Omental fat pad (tissue), 3 donors: ENCODE measurements at regions not wholly inside any gene's neighbourhood (a gene's known extent, or its start where the extent isn't known, plus 50 kb on each side); places are given as distances from the start of the nearest gene placed in this dataset.

Experiments
- ATAC-seq: fragments of 150-250 bp; one replicate; pipeline ENCODE4 v1.9.1; 2016; ENCODE audit warnings: mild to moderate bottlenecking, moderate library complexity; ENCODE audit not compliant: low FRiP score
- DNase-seq: peaks from one replicate; pipeline ENCODE4 v3.0.0-alpha.2; 2019; ENCODE audit warnings: low spot score
- CTCF ChIP-seq, 3 donors: fragments of 450-650 bp; IDR thresholded peaks; one replicate each; pipeline ENCODE4 v1.5.1; 2016 to 2017; ENCODE audit warnings: antibody characterized with exemption in 3 of 3, mild to moderate bottlenecking in 3 of 3, moderate library complexity in 2 of 3

GRCh38 chr2:107091163-107091864 lies 205.3 kb upstream of the ST6GAL2 start:
- ATAC-seq (peak; percentile 48), DNase-seq (no peak)
- TF ChIP-seq CTCF (IDR thresholded peaks at IDR 0.05), result no peak

DNA sequence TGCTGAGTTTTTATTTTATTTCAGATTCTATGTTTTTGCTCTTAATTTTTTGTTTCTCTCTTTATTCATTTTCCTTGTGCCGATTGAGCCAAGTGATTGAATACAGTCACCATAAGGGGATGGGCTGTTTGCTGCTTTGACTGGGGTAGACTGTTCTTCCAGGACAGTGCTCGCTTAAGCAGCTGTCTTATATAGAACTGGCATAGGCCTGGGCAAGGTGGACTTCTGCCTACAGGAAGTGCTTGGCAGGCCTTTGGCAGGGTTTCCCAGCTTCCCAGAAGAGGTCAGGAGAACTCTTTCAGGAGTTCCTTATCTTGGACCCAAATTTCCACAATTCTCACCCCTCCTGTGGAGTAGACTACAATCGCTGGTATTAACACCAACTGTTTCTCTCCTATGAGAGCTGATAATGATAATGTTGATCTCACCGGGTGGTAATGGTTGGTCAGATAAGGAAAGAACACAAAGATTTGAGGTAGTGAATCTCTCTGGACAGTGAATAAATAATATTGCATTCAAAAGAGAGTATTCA lies 207.5 kb upstream of the ST6GAL2 start:
- no peak for TF ChIP-seq CTCF (IDR thresholded peaks at IDR 0.05)
- ATAC-seq, result no peak
- DNase-seq, result no peak

DNA sequence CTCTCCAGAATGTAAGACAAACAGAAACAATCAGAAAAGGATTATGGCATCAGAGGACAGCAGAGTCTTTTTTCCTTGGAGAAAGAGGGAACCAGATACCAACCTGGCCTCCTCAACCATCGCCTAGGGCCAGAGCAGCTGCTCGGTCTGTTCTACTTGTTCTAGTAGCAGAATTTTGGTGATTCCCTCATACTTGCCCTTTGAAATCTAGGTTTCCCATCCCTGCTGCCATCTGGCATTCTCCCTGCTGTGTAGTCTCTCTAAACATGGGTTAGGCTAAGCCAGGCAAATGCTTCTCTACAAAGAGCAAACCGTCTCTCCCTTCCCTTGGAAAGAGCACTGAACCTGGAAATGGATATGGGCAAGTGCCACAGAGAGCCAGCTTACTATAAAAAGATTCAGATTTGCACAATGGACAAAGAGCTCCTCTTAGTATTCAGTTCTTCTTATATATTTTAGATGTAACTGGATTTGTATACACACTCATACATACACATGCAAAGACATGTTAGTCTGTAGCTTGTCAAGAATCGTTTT lies 208.6 kb upstream of the ST6GAL2 start:
- ATAC-seq, result no peak

GRCh38 chr2:107102176-107102575 lies 216.2 kb upstream of the ST6GAL2 start:
- no peak for DNase-seq

More for the DNA sequence above, 208.6 kb upstream of the ST6GAL2 start:
- TF ChIP-seq CTCF (IDR thresholded peaks at IDR 0.05), result no peak
- DNase-seq, result no peak

GRCh38 chr2:107107351-107107750 lies 221.4 kb upstream of the ST6GAL2 start:
- ATAC-seq (no peak), DNase-seq (no peak)
- no peak for TF ChIP-seq CTCF (IDR thresholded peaks at IDR 0.05)

More at GRCh38 chr2:107102176-107102575, 216.2 kb upstream of the ST6GAL2 start:
- TF ChIP-seq CTCF (IDR thresholded peaks at IDR 0.05), result no peak
- ATAC-seq, result no peak

DNA sequence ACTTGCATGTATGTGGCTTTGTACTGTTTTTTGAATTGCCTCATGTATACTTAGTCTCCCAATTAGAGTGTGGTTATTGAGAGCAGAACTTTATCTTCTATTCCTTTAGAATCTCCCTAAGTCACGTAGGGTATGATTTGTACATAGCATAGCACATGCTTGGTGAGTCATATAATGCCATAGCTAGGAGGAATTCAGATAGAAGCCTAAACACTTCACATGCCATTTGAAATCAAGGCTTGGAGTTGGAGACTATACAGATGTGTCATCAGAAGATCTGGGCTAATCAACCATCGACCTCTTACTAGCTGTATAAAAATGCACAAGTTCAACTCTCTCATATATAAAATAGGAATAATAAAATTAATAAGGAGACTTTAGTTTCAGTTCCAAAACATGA lies 222.6 kb upstream of the ST6GAL2 start:
- ATAC-seq, result no peak
- no peak for TF ChIP-seq CTCF (IDR thresholded peaks at IDR 0.05)
- no peak for DNase-seq

- no peak for TF ChIP-seq CTCF (IDR thresholded peaks at IDR 0.05)
- no peak for ATAC-seq
- no peak for DNase-seq
These were observed 225.7 kb upstream of the ST6GAL2 start for GRCh38 chr2:107111623-107112022.
